Upper lobe of left lung (tissue), 4 donors: ENCODE measurements at regions not wholly inside any gene's neighbourhood (a gene's known extent, or its start where the extent isn't known, plus 50 kb on each side); places are given as distances from the start of the nearest gene placed in this dataset.

Experiments used
- POLR2A ChIP-seq, 4 donors: fragments of 450-650 bp; IDR thresholded peaks; one replicate each; pipeline ENCODE4 v1.5.1; 2016 to 2017; ENCODE audit warnings: antibody characterized with exemption in 4 of 4, mild to moderate bottlenecking in 2 of 4
- POLR2AphosphoS5 ChIP-seq, 2 donors: sonication (generic); formaldehyde crosslinking; IDR thresholded peaks; one replicate each; pipeline ENCODE4 v1.5.1; 2017; ENCODE audit warnings: antibody characterized with exemption in 2 of 2
- TF ChIP-seq, protein P1 (sequence below), 6 experiments: fragments of 450-650 bp in 4 of 6; fragments of 200-600 bp in 2 of 6; sonication (generic) in 2 of 6; IDR thresholded peaks; one replicate each; pipeline ENCODE4 v1.5.1; 2016 to 2019; ENCODE audit warnings: antibody characterized with exemption in 6 of 6

- TF ChIP-seq POLR2AphosphoS5 (IDR thresholded peaks at IDR 0.05) (no peak), POLR2A (IDR thresholded peaks at IDR 0.05) (no peak)
- TF ChIP-seq, protein P1, sequence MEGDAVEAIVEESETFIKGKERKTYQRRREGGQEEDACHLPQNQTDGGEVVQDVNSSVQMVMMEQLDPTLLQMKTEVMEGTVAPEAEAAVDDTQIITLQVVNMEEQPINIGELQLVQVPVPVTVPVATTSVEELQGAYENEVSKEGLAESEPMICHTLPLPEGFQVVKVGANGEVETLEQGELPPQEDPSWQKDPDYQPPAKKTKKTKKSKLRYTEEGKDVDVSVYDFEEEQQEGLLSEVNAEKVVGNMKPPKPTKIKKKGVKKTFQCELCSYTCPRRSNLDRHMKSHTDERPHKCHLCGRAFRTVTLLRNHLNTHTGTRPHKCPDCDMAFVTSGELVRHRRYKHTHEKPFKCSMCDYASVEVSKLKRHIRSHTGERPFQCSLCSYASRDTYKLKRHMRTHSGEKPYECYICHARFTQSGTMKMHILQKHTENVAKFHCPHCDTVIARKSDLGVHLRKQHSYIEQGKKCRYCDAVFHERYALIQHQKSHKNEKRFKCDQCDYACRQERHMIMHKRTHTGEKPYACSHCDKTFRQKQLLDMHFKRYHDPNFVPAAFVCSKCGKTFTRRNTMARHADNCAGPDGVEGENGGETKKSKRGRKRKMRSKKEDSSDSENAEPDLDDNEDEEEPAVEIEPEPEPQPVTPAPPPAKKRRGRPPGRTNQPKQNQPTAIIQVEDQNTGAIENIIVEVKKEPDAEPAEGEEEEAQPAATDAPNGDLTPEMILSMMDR (IDR thresholded peaks at IDR 0.05), result no peak
Measured at GRCh38 chr2:65737452-65738011, 305.1 kb upstream of the SPRED2 start.
